ENCODE measurements at regions not wholly inside any gene's neighbourhood (a gene's known extent, or its start where the extent isn't known, plus 50 kb on each side); places are given as distances from the start of the nearest gene placed in this dataset.

- no peak for DNase-seq
- no peak for TF ChIP-seq CTCF (IDR thresholded peaks at IDR 0.05; ENCODE audit: low read depth, low read length, missing control alignments)
- H3K4me3 ChIP-seq (ENCODE audit: low read depth, low read length): no peak overlapping the region
- no peaks in the 10 kb centered on the region for H3K36me3 ChIP-seq (replicated peaks)
- H3K27me3 ChIP-seq (replicated peaks): no peaks in the 10 kb centered on the region
- in situ Hi-C loops (cut with HindIII; ENCODE audit: low pct_ligation_motif_present, low sequenced_read_pairs): no loop called here
- no peak overlapping the region for H3K27ac ChIP-seq
Observed at GRCh38 chr14:66311058-66311457, 175.1 kb upstream of the CCDC196 start.

GRCh38 chr14:66311990-66312389 lies 174.2 kb upstream of the CCDC196 start:
- H3K36me3 ChIP-seq (replicated peaks): no peaks in the 10 kb centered on the region
- no peak overlapping the region for H3K4me3 ChIP-seq (ENCODE audit: low read depth, low read length)
- no peak overlapping the region for H3K27ac ChIP-seq
- no peak for TF ChIP-seq CTCF (IDR thresholded peaks at IDR 0.05; ENCODE audit: low read depth, low read length, missing control alignments)
- DNase-seq: no peak
- in situ Hi-C loops (cut with HindIII; ENCODE audit: low pct_ligation_motif_present, low sequenced_read_pairs): no loop called here
- no peaks in the 10 kb centered on the region for H3K27me3 ChIP-seq (replicated peaks)

GRCh38 chr14:66312451-66312850 lies 173.7 kb upstream of the CCDC196 start:
- in situ Hi-C loops (cut with HindIII; ENCODE audit: low pct_ligation_motif_present, low sequenced_read_pairs): no loop called here
- DNase-seq: no peak
- Histone ChIP-seq H3K36me3 (replicated peaks) (no peaks in the 10 kb centered on the region), H3K27me3 (replicated peaks) (no peaks in the 10 kb centered on the region), H3K27ac (no peak overlapping the region), H3K4me3 (ENCODE audit: low read depth, low read length) (no peak overlapping the region)
- TF ChIP-seq CTCF (IDR thresholded peaks at IDR 0.05; ENCODE audit: low read depth, low read length, missing control alignments): no peak

DNA sequence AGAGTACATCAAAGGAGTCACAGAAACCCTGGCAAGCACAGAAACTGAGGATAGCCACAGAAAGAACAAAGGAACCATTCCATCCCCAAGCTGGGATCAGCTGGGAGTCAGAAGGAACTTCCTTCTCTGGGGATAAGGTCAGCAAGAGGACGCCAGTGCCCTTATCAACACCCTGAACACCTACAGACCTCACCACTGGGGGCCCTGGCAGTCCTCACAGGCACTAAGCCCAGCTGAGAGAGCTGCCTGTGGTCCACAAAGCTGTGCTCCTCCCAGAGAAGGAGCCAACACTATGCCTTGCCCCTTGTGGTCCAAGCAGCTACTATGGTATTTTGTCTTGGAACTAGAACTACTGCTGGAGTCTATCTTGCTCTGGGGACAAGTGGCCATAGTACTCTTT lies 171.1 kb upstream of the CCDC196 start:
- no peak for DNase-seq
- Histone ChIP-seq H3K36me3 (replicated peaks) (no peaks in the 10 kb centered on the region), H3K27ac (no peak overlapping the region), H3K27me3 (replicated peaks) (no peaks in the 10 kb centered on the region), H3K4me3 (ENCODE audit: low read depth, low read length) (no peak overlapping the region)
- in situ Hi-C loops (cut with HindIII; ENCODE audit: low pct_ligation_motif_present, low sequenced_read_pairs): no loop called here
- no peak for TF ChIP-seq CTCF (IDR thresholded peaks at IDR 0.05; ENCODE audit: low read depth, low read length, missing control alignments)

DNA sequence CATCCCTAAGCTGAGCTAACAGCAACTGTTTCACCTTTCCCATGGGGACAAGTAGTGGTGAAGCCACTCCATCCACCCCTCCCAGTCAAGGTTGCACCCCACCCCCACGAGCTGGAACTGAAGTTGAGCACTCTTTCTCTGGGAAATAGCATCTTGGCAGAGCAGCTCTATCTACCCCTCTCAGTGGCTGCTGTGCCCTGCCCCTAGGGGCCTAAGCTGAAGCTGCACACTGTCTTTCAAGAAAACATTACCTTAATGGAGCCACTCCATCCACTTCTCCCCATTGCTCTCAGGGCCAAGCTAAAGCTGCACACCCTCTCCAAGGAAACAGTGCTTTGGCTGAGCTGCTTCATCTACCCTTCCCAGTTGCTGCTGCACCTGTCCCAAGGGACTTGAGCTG lies 170.6 kb upstream of the CCDC196 start:
- Histone ChIP-seq H3K27me3 (replicated peaks) (no peaks in the 10 kb centered on the region), H3K36me3 (replicated peaks) (no peaks in the 10 kb centered on the region), H3K27ac (no peak overlapping the region), H3K4me3 (ENCODE audit: low read depth, low read length) (no peak overlapping the region)
- DNase-seq: no peak
- TF ChIP-seq CTCF (IDR thresholded peaks at IDR 0.05; ENCODE audit: low read depth, low read length, missing control alignments): no peak
- in situ Hi-C loops (cut with HindIII; ENCODE audit: low pct_ligation_motif_present, low sequenced_read_pairs): no loop called here

- DNase-seq: no peak
- no peaks in the 10 kb centered on the region for H3K36me3 ChIP-seq (replicated peaks)
- in situ Hi-C loops (cut with HindIII; ENCODE audit: low pct_ligation_motif_present, low sequenced_read_pairs): no loop called here
Observed at GRCh38 chr14:66322564-66322963, 163.6 kb upstream of the CCDC196 start.

More at GRCh38 chr14:66322564-66322963, 163.6 kb upstream of the CCDC196 start:
- no peak overlapping the region for H3K4me3 ChIP-seq (ENCODE audit: low read depth, low read length)
- H3K27me3 ChIP-seq (replicated peaks): no peaks in the 10 kb centered on the region
- TF ChIP-seq CTCF (IDR thresholded peaks at IDR 0.05; ENCODE audit: low read depth, low read length, missing control alignments): no peak
- H3K27ac ChIP-seq: no peak overlapping the region

Data from brain microvascular endothelial cell (primary cell).